Activated T-helper 17 cell treated with anti-CD3 and anti-CD28 coated beads, Interleukin-2, amount 50 U/mL, for 72 hours (primary cell): ENCODE measurements at regions not wholly inside any gene's neighbourhood (a gene's known extent, or its start where the extent isn't known, plus 50 kb on each side); places are given as distances from the start of the nearest gene placed in this dataset.
A peak's percentile ranks its signal among the peaks of the same experiment; 100 is the strongest.

ENCODE experiments used
- ATAC-seq: fragments of 150-1000 bp; cut with Tn5 transposase; replicated peaks from 2 replicates; pipeline ENCODE4 v1.10.0; 2021; ENCODE audit warnings: mild to moderate bottlenecking, moderate library complexity
- H3K27ac Mint-ChIP-seq: one replicate; pipeline ENCODE4 v1.8.0; 2022; ENCODE audit warnings: mixed read lengths
- H3K27me3 Mint-ChIP-seq: one replicate; pipeline ENCODE4 v1.8.0; 2022; ENCODE audit warnings: mixed read lengths
- H3K36me3 Mint-ChIP-seq: one replicate; pipeline ENCODE4 v1.8.0; 2022; ENCODE audit warnings: low read depth, mild to moderate bottlenecking, mixed read lengths
- H3K4me1 Mint-ChIP-seq: one replicate; pipeline ENCODE4 v1.8.0; 2022; ENCODE audit warnings: mixed read lengths
- H3K4me3 Mint-ChIP-seq: one replicate; pipeline ENCODE4 v1.8.0; 2022; ENCODE audit warnings: mild to moderate bottlenecking, mixed read lengths
- H3K9me3 Mint-ChIP-seq: one replicate; pipeline ENCODE4 v1.8.0; 2022; ENCODE audit warnings: mixed read lengths

DNA sequence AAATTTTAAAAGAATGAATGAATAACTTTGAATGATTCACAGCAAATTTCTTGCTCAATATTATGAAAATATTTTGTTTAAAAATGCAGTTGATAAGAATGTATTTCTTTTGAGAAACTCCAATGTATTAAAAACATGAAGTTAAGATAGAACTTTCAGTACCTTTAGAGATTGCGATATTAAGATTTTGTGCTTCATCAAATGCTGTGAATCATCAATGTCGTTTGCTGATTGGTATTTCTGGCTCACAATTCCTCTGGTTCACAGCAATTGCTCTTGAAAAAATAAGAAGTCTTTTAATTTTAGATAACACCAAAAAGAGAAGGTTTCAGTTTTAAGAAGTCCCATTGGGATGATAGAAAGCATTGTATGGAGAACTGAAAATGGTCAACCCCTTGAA lies 228.7 kb downstream of the IKZF2 start:
- no peak for ATAC-seq
- no peaks in the 10 kb centered on the region for H3K9me3 Mint-ChIP-seq
- H3K4me1 Mint-ChIP-seq = no peaks in the 10 kb centered on the region

DNA sequence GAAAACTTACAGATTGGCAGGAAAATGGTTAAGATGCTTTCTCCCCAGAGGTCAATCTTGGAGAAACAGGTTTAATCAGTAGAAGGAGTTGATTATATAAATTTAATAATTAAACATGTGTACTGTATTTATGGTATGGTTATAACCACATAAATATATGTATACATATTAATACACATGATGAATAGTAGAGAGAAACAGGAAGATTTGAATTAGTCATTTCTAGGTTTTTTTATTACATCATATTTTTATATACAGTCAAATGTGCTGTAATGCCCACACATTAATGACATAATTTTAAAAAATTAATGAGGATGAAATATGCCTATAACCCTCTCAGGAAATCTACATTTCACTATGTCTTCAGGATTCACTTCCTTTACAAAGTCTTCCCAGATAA lies 229.7 kb downstream of the IKZF2 start:
- no peak overlapping the region for H3K27ac Mint-ChIP-seq
- no peaks in the 10 kb centered on the region for H3K4me1 Mint-ChIP-seq
- ATAC-seq = no peak
- no peak overlapping the region for H3K4me3 Mint-ChIP-seq
- H3K36me3 Mint-ChIP-seq = no peaks in the 10 kb centered on the region
- no peaks in the 10 kb centered on the region for H3K27me3 Mint-ChIP-seq
- H3K9me3 Mint-ChIP-seq = no peaks in the 10 kb centered on the region

More for the DNA sequence above, 228.7 kb downstream of the IKZF2 start:
- no peak overlapping the region for H3K4me3 Mint-ChIP-seq
- no peaks in the 10 kb centered on the region for H3K36me3 Mint-ChIP-seq
- H3K27ac Mint-ChIP-seq = no peak overlapping the region
- H3K27me3 Mint-ChIP-seq = no peaks in the 10 kb centered on the region

DNA sequence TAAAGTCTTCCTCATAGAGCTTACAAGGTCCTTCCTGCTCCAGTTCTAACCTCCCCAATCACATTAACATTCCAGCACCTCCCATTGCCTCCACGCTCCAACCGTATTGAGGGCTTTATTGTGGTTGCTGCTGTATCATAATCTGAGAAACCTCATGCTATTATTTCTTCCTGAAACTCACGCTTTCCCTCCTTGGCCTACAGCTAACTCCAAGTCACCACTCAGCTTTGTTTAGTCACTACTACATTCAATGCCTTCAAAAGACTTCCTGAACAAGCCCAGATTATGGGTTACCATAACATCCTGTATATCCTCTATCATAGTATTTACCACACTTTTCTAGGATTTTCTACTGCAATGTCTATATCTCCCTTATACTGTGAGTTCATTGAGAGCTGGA lies 230.4 kb downstream of the IKZF2 start:
- Mint-ChIP-seq H3K36me3 (no peaks in the 10 kb centered on the region), H3K9me3 (no peaks in the 10 kb centered on the region), H3K4me1 (no peaks in the 10 kb centered on the region), H3K4me3 (no peak overlapping the region), H3K27ac (no peak overlapping the region), H3K27me3 (peaks cover 5% of the 10 kb centered on the region)
- no peak for ATAC-seq

DNA sequence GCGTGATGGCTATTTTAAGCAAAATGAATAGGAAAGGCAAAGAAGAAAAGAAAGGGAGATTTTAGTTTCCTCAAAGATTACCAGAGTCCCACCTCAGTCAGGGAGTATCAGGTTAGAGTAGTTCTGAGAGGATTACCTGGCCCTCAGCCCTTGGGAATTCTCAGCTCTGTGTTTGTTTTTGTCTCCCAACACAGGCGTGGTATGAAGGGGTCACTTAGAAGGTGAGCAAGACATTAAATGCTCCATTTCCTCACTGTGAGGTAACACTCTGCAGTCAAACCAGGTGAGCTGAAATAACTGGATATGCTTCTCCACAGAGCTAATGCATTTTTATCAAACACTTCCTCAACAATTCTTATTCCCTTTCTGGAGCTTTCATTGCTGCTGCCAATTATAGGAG lies 232.2 kb downstream of the IKZF2 start:
- peaks cover 8% of the 10 kb centered on the region for H3K27me3 Mint-ChIP-seq
- H3K27ac Mint-ChIP-seq = no peak overlapping the region
- no peak overlapping the region for H3K4me3 Mint-ChIP-seq
- no peak for ATAC-seq
- no peaks in the 10 kb centered on the region for H3K9me3 Mint-ChIP-seq
- no peaks in the 10 kb centered on the region for H3K36me3 Mint-ChIP-seq
- H3K4me1 Mint-ChIP-seq = peaks cover 8% of the 10 kb centered on the region

DNA sequence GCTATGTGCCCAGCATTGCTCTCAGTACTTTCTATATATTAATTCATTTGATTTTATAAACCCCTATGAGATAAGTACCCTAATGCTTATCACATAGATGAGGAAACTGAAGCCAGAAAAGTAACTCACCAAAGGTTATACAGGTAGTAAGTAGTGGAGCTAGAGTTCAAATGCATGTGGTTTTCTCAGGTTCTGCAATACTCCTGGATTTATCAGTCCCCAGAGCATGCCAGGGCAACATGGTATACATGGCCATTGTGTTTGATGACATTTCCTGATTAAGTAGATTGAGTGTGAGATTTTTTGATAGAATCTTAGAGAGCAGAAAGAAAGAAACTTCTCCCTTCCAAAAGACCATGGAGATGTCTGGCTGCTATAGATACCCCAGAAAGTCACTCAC lies 233.1 kb downstream of the IKZF2 start:
- Mint-ChIP-seq H3K36me3 (no peaks in the 10 kb centered on the region), H3K27ac (no peak overlapping the region), H3K4me1 (peaks cover 8% of the 10 kb centered on the region), H3K27me3 (peaks cover 9% of the 10 kb centered on the region), H3K9me3 (no peaks in the 10 kb centered on the region), H3K4me3 (no peak overlapping the region)
- no peak for ATAC-seq

DNA sequence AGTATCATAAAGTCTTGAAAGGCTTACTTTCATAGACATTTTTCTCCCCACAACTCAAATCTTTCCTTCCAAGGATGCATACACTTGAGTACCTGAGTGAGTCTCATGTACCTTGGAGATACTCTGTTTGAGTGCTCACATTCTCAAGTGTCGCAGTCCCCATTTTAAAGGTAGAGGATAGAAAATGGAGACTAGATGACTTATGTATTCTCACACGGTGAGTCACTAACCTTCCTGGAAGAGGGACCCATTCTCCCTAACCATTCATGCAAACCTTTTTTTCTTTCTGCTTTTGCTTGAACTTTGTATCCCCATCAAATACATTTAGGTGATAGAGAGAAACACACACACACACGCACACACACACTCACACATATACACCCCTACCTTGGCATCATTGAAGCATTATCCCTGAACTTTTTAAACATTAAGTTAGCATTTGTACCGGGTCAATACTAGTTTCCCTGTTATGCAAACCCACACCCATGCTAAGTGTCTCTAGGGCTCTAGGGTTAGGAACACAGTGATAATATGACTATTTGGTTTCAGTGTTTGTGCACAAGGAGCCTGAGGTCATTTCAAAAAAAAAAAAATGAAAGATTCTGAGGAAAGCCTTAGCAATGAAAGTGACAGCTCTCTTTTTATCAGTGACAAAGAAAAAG lies 236.2 kb downstream of the IKZF2 start:
- Mint-ChIP-seq H3K27me3 (peaks cover 12% of the 10 kb centered on the region), H3K27ac (peak overlapping the region; percentile 71), H3K4me3 (peak overlapping the region; percentile 38), H3K4me1 (peaks cover 8% of the 10 kb centered on the region), H3K9me3 (no peaks in the 10 kb centered on the region), H3K36me3 (no peaks in the 10 kb centered on the region)
- peak; percentile 86 for ATAC-seq

DNA sequence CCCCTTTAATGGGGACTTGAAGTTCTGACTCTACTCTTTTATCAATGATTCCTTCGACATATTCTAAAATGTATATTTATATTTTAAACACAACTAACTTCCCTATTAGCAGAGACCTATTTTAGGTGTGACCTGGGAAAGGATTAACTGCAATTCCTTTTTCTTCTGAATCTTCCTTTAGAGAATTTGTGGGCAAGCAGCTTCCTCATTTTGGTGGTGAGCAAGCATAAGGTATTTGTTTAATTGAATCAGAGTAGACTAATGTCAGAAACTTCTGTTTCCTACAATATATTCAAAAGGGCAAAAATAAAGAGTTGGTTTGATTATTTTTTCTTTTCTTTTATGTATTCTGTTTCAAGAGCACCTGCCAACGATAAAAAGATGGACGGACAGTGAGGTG lies 237.0 kb downstream of the IKZF2 start:
- peaks cover 8% of the 10 kb centered on the region for H3K4me1 Mint-ChIP-seq
- H3K27me3 Mint-ChIP-seq = peaks cover 12% of the 10 kb centered on the region
- no peak for ATAC-seq
- no peaks in the 10 kb centered on the region for H3K36me3 Mint-ChIP-seq
- H3K27ac Mint-ChIP-seq = no peak overlapping the region
- no peak overlapping the region for H3K4me3 Mint-ChIP-seq
- no peaks in the 10 kb centered on the region for H3K9me3 Mint-ChIP-seq

DNA sequence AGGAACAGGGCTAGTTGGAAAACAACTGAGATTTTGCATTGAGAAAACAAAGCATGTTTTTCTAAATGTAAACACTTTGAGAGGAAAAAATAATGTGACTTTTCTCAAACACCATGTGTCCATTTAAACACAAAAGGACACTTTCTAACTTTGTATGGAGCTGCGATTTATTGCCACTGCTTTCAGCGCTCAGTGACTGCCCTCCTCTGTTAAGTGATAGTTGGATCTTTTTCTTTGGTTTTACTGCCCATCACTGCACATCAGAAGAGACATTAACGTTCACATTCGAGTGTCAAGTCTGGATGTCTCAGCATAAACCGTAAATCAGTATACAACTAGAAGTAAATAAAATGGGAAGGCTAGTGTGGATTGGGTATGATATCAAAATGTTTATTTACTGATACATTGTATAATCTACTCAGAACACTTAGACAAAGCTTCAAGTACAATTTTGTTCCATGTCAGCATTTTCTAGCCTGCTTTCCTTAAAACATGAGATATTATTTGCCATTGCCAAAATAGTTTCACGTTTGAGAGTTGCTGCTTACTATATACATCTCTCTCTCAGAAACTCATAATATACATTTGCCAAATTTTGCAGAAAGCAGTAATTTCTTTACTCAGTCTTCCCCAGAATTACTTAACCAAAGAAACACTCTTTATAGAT lies 237.6 kb downstream of the IKZF2 start:
- no peak overlapping the region for H3K27ac Mint-ChIP-seq
- no peaks in the 10 kb centered on the region for H3K9me3 Mint-ChIP-seq
- H3K4me1 Mint-ChIP-seq = peaks cover 8% of the 10 kb centered on the region
- H3K27me3 Mint-ChIP-seq = peaks cover 12% of the 10 kb centered on the region
- H3K4me3 Mint-ChIP-seq = no peak overlapping the region
- ATAC-seq = no peak
- no peaks in the 10 kb centered on the region for H3K36me3 Mint-ChIP-seq

DNA sequence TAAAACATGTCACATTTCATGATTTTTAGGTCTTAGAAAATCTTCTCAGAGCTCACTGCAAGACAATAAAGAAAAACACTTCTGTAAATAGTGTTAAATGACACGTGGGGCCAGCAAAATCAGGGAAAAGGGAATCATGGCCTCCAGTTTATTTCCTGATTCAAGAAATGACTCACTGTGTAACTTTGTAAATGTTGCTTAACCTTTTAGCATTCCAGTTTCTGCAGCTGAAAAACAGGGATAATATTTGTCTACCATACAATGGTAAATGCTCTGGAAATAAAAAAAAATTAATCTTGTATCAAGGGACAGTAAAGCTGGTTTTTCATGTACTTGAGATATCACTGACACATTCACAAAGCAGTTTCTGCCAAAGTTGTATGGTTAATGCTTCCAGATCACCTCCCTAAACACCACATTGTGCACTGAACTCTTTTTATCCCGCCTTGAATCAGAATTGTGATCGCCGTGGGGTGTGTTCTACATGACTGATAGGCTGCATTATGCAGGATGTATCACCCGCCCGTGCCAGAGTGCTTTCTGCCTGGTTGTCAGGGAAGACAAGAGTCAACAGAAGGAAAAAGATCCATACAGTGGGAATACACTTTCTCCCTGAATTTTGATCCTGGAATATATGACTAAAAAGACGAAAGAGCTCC lies 238.8 kb downstream of the IKZF2 start:
- H3K27ac Mint-ChIP-seq = no peak overlapping the region

DNA sequence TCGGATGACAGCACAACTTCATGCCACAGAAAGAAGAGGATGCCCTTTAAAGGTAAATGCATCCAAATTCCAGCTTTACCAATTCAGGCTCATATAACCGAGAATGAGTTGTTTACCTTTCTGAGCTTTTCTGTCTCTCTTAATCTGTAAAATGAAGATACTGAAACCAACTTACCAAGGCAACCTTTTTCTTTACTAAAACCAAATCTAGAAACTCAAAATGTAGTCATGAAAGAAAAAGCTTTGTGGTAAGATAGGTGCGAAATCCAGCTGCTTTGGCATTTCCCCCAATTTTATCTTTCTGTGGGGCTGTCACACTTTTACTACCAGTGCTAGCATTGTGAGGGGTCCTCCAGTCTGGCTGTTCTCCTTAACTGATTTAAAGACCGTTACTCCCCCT lies 240.4 kb downstream of the IKZF2 start:
- H3K4me1 Mint-ChIP-seq = peaks cover 8% of the 10 kb centered on the region
- peaks cover under 1% of the 10 kb centered on the region for H3K9me3 Mint-ChIP-seq
- no peak overlapping the region for H3K27ac Mint-ChIP-seq
- ATAC-seq = no peak
- no peaks in the 10 kb centered on the region for H3K36me3 Mint-ChIP-seq
- peaks cover 7% of the 10 kb centered on the region for H3K27me3 Mint-ChIP-seq
- no peak overlapping the region for H3K4me3 Mint-ChIP-seq

More for the DNA sequence above, 238.8 kb downstream of the IKZF2 start:
- ATAC-seq = no peak
- no peaks in the 10 kb centered on the region for H3K9me3 Mint-ChIP-seq
- H3K36me3 Mint-ChIP-seq = no peaks in the 10 kb centered on the region
- peaks cover 12% of the 10 kb centered on the region for H3K27me3 Mint-ChIP-seq
- H3K4me3 Mint-ChIP-seq = no peak overlapping the region
- peaks cover 8% of the 10 kb centered on the region for H3K4me1 Mint-ChIP-seq

DNA sequence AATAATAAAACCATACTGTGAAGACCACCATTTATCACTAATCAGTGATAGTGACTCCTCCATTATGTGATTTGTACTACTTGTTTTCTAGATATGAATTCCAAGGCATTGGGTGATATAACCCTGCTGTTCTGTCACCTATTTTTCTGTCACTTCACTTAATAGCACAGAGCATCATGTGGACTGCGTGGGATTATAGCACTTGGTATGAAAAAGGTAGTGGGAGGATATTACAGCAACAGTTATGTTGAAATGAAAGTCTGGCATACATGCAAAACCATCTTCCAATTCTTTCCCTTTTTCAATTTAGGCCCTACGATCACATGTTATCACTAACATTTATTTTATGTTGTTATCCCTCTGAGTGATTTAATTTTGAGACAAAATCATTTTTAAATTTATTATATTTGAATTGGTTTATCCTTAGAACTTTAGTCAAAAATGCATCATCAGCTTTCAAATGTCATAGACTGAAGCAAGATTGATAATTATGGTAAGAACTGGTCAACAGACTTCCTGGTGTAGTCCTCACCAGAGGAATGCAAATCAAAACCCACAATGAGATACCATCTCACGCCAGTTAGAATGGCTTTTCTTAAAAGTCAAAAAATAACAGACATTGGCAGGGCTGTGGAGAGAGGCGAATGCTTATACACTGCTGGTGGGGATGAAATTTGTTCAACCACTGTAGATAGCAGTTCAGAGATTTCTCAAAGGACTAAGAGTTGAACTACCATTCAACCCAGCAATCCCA lies 242.6 kb downstream of the IKZF2 start:
- Mint-ChIP-seq H3K4me1 (no peaks in the 10 kb centered on the region), H3K27me3 (peaks cover 4% of the 10 kb centered on the region), H3K9me3 (peaks cover 3% of the 10 kb centered on the region), H3K4me3 (no peak overlapping the region), H3K27ac (no peak overlapping the region), H3K36me3 (no peaks in the 10 kb centered on the region)
- ATAC-seq = no peak

DNA sequence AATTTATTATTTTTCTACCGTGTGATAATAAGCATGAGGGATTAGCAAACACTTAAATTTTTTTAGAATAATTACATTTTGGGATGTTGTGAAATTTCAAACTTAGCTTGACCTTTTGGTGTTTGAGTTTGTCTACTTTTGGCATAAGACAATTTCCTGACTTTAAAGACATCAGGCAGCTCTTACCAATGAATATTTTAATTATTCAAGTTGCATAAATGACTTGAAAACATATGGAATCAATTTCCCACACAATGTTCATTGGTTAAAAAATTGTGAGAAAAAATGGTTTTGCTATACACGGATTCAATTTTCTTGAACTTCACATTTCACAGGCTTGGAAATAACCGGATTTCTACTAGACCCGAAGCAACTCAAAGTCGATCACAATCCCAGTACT lies 243.4 kb downstream of the IKZF2 start:
- no peaks in the 10 kb centered on the region for H3K4me1 Mint-ChIP-seq

DNA sequence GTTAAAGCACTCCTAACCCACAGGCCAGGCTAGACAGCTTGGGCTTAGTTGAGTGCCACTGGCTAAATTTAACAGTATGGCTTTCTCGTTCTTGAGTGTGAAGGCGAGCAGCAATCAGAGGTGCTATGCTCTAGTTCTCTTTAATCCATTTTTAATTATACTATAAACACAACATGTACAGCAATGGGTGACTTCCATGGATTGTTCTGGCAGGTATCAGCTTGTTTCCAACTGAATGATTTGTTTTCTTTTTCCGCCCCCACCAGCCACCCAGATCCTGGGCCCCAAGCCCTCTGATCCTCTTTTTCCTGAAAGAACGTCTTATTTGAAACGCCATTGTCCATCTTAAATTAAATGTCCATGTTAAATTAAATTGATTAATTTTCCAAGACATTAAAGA lies 244.8 kb downstream of the IKZF2 start:
- no peak for ATAC-seq
- H3K36me3 Mint-ChIP-seq = no peaks in the 10 kb centered on the region

More for the DNA sequence above, 243.4 kb downstream of the IKZF2 start:
- H3K36me3 Mint-ChIP-seq = no peaks in the 10 kb centered on the region
- no peak overlapping the region for H3K27ac Mint-ChIP-seq
- H3K4me3 Mint-ChIP-seq = no peak overlapping the region
- H3K27me3 Mint-ChIP-seq = no peaks in the 10 kb centered on the region
- no peak for ATAC-seq
- H3K9me3 Mint-ChIP-seq = peaks cover 6% of the 10 kb centered on the region

DNA sequence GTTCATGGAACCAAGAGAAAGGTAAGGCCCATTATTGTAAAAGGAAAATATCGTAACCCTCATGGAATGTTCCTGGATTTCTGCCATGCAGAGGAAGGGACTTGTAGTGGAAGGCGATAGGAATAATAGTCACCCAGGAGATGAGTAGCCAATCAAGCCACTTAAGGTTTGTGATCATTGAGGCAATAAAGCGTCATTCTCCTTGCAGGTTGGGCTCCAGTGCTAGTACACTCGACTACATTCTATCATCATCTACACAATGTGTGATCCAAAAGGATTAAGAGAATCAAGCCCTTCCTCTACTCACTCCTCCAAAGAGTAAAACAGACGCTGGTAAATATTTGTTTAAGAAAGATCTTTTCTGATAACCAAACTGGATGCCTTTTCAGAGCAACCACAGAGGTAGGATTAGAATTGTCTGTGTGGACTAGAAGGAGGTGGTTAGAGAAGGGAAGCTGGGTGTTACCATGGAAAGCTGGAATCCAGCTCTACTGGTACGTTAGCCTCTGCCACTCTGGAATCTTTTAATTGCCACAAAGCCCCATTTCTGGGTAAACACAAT lies 245.7 kb downstream of the IKZF2 start:
- H3K4me1 Mint-ChIP-seq = no peaks in the 10 kb centered on the region
- peaks cover 6% of the 10 kb centered on the region for H3K9me3 Mint-ChIP-seq
- no peak overlapping the region for H3K4me3 Mint-ChIP-seq
- no peak for ATAC-seq
- H3K27me3 Mint-ChIP-seq = no peaks in the 10 kb centered on the region
- H3K36me3 Mint-ChIP-seq = no peaks in the 10 kb centered on the region
- H3K27ac Mint-ChIP-seq = no peak overlapping the region

More for the DNA sequence above, 244.8 kb downstream of the IKZF2 start:
- Mint-ChIP-seq H3K27me3 (no peaks in the 10 kb centered on the region), H3K9me3 (peaks cover 6% of the 10 kb centered on the region), H3K4me1 (no peaks in the 10 kb centered on the region), H3K27ac (no peak overlapping the region), H3K4me3 (no peak overlapping the region)
